A549 (cell line): ENCODE measurements at regions not wholly inside any gene's neighbourhood (a gene's known extent, or its start where the extent isn't known, plus 50 kb on each side); places are given as distances from the start of the nearest gene placed in this dataset.

Source experiments
- ATAC-seq, 2 experiments: fragments of 200-7000 bp in 1 of 2; fragments of >200 bp in 1 of 2; cut with Nextera tagmentation in 1 of 2; cut with Tn5 transposase in 1 of 2; 3 replicates each; pipeline versions ENCODE4 v1.8.0 to v1.9.1; 2018 to 2020; ENCODE audit warnings: mild to moderate bottlenecking in 1 of 2, moderate library complexity in 1 of 2
- CTCF ChIA-PET: fragments of 300-600 bp; sonication (Branson Sonifier 250); formaldehyde crosslinking; extraction: SDS; loops from one replicate; lab custom pipeline; 2021; ENCODE audit warnings: antibody characterized with exemption, inconsistent platforms; lab: Yijun Ruan, JAX
- POLR2A ChIA-PET: fragments of 350-600 bp; formaldehyde crosslinking; extraction: SDS; loops from one replicate; lab custom pipeline; 2021; ENCODE audit warnings: antibody characterized with exemption, inconsistent platforms; lab: Yijun Ruan, JAX
- DNase-seq, 2 experiments: peaks; one replicate each; pipeline versions ENCODE4 v3.0.0 to v3.0.0-alpha.2; 2011 to 2016; ENCODE audit warnings: low read depth in 1 of 2, low spot score in 1 of 2
- FAIRE-seq: peaks from 2 replicates; lab custom pipeline; 2011; peaks lifted over from hg19 to GRCh38; lab: Jason Lieb, UNC
- H3K27ac ChIP-seq, 2 experiments: fragments of >200 bp; sonication (Bioruptor Twin); formaldehyde crosslinking; 3 replicates each; pipeline ENCODE4 v1.5.1; 2016 to 2017
- H3K4me1 ChIP-seq: fragments of >200 bp; sonication (Bioruptor Twin); formaldehyde crosslinking; 3 replicates; pipeline ENCODE4 v1.6.1; 2016
- H3K4me2 ChIP-seq: fragments of >200 bp; sonication (Bioruptor Twin); formaldehyde crosslinking; 3 replicates; pipeline ENCODE4 v1.6.1; 2016
- H3K4me3 ChIP-seq: fragments of >200 bp; sonication (Bioruptor Twin); formaldehyde crosslinking; 3 replicates; pipeline ENCODE4 v1.5.1; 2016
- H3K9me3 ChIP-seq: fragments of >200 bp; sonication (Bioruptor Twin); formaldehyde crosslinking; 3 replicates; pipeline ENCODE4 v1.6.1; 2016
- BHLHE40 ChIP-seq: IDR thresholded peaks from 2 replicates; pipeline ENCODE4 v1.6.1; 2012; ENCODE audit warnings: low read depth, low read length, inconsistent platforms
- CHD2 ChIP-seq: fragments of 150-350 bp; IDR thresholded peaks from 2 replicates; pipeline ENCODE4 v1.6.1; 2014; ENCODE audit warnings: low read length; ENCODE audit not compliant: partially characterized antibody
- EHF ChIP-seq: fragments of 250-450 bp; sonication (Bioruptor Pico); IDR thresholded peaks from 2 replicates; pipeline ENCODE4 v1.5.0; 2020; ENCODE audit warnings: mild to moderate bottlenecking
- EHMT2 ChIP-seq: fragments of 200-600 bp; sonication (generic); IDR thresholded peaks from 2 replicates; pipeline ENCODE4 v1.6.1; 2016; ENCODE audit warnings: antibody characterized with exemption, low read depth, mild to moderate bottlenecking, moderate library complexity
- ESRRA ChIP-seq: fragments of 150-350 bp; IDR thresholded peaks from 2 replicates; pipeline ENCODE4 v1.6.1; 2014; ENCODE audit warnings: mild to moderate bottlenecking, low read length, borderline replicate concordance
- FOXS1 ChIP-seq: fragments of 250-450 bp; sonication (Bioruptor Pico); IDR thresholded peaks from 2 replicates; pipeline ENCODE4 v1.5.0; 2020; ENCODE audit warnings: mild to moderate bottlenecking, moderate library complexity
- GATA3 ChIP-seq: IDR thresholded peaks from 2 replicates; pipeline ENCODE4 v1.6.1; 2012; ENCODE audit warnings: borderline replicate concordance
- HDAC2 ChIP-seq: fragments of 200-600 bp; sonication (generic); IDR thresholded peaks from 2 replicates; pipeline ENCODE4 v1.6.1; 2016
- HOXB13 ChIP-seq: fragments of 250-450 bp; sonication (Bioruptor Pico); IDR thresholded peaks from 2 replicates; pipeline ENCODE4 v1.5.0; 2020; ENCODE audit warnings: low read depth, mild to moderate bottlenecking, moderate library complexity
- HOXB5 ChIP-seq: fragments of 250-450 bp; sonication (Bioruptor Pico); IDR thresholded peaks from 2 replicates; pipeline ENCODE4 v1.5.0; 2020; ENCODE audit warnings: mild to moderate bottlenecking, moderate library complexity
- KDM5A ChIP-seq: fragments of 200-600 bp; sonication (generic); IDR thresholded peaks from 2 replicates; pipeline ENCODE4 v1.6.1; 2016; ENCODE audit warnings: antibody characterized with exemption, mild to moderate bottlenecking
- MAZ ChIP-seq: fragments of 150-350 bp; IDR thresholded peaks from 2 replicates; pipeline ENCODE4 v1.6.1; 2014; ENCODE audit warnings: antibody characterized with exemption, low read depth, low read length, borderline replicate concordance
- MYC ChIP-seq: IDR thresholded peaks from 2 replicates; pipeline ENCODE4 v1.6.1; 2012; ENCODE audit warnings: mild to moderate bottlenecking, inconsistent platforms, low read length, improper control_type of control experiment, borderline replicate concordance
- NPAS2 ChIP-seq: fragments of 250-450 bp; sonication (Bioruptor Pico); IDR thresholded peaks from 2 replicates; pipeline ENCODE4 v1.8.0; 2022; ENCODE audit warnings: mild to moderate bottlenecking, moderate library complexity, borderline replicate concordance
- NR3C1 ChIP-seq: fragments of >200 bp; sonication (Bioruptor Twin); formaldehyde crosslinking; IDR thresholded peaks from 3 replicates; pipeline ENCODE4 v1.6.1; 2017
- PHF8 ChIP-seq: fragments of 200-600 bp; sonication (generic); IDR thresholded peaks from 2 replicates; pipeline ENCODE4 v1.6.1; 2016; ENCODE audit warnings: low read depth, mild to moderate bottlenecking, antibody characterized with exemption, moderate library complexity, borderline replicate concordance
- POLR2A ChIP-seq: IDR thresholded peaks from 2 replicates; pipeline ENCODE4 v1.6.1; 2012; ENCODE audit warnings: mild to moderate bottlenecking, low read length
- POLR2AphosphoS2 ChIP-seq: conservative IDR thresholded peaks from 2 replicates; pipeline ENCODE4 v1.6.1; 2012; ENCODE audit warnings: low read length, improper control_type of control experiment, inconsistent platforms
- RARB ChIP-seq: fragments of 250-450 bp; sonication (Bioruptor Pico); IDR thresholded peaks from 2 replicates; pipeline ENCODE4 v1.8.0; 2021; ENCODE audit warnings: mild to moderate bottlenecking, moderate library complexity
- RNF2 ChIP-seq: fragments of 200-600 bp; sonication (generic); IDR thresholded peaks from 2 replicates; pipeline ENCODE4 v1.6.1; 2016; ENCODE audit warnings: low read depth, mild to moderate bottlenecking, antibody characterized with exemption, moderate library complexity, borderline replicate concordance
- SMC3 ChIP-seq: fragments of >200 bp; sonication (Bioruptor Twin); formaldehyde crosslinking; IDR thresholded peaks from 3 replicates; pipeline ENCODE4 v1.6.1; 2018; ENCODE audit warnings: inconsistent platforms
- SREBF2 ChIP-seq: fragments of 450-650 bp; IDR thresholded peaks from 2 replicates; pipeline ENCODE4 v1.6.1; 2014; ENCODE audit warnings: mild to moderate bottlenecking, moderate library complexity
- TP53 ChIP-seq: fragments of 250-450 bp; sonication (Bioruptor Pico); IDR thresholded peaks from 2 replicates; pipeline ENCODE4 v1.5.0; 2021; ENCODE audit warnings: mild to moderate bottlenecking, moderate library complexity
- ZNF302 ChIP-seq: fragments of 250-450 bp; sonication (Bioruptor Pico); IDR thresholded peaks from 2 replicates; pipeline ENCODE4 v1.9.0; 2021; ENCODE audit warnings: inconsistent platforms, mild to moderate bottlenecking, moderate library complexity
- ZSCAN20 ChIP-seq: fragments of 250-450 bp; sonication (Bioruptor Pico); IDR thresholded peaks from 2 replicates; pipeline ENCODE4 v1.8.0; 2022; ENCODE audit warnings: mild to moderate bottlenecking, moderate library complexity
- WGBS: methylation state at CpG from one replicate; pipeline ENCODE4 v1.1.6; 2017; ENCODE audit errors: missing lambda C conversion rate; 5-methylcytosine and 5-hydroxymethylcytosine counted together
- TF ChIP-seq, protein P1 (sequence below): fragments of 150-350 bp; IDR thresholded peaks from 2 replicates; pipeline ENCODE4 v1.6.1; 2014; ENCODE audit warnings: low read depth, mild to moderate bottlenecking, low read length
- TF ChIP-seq, protein P2 (sequence below): IDR thresholded peaks from 2 replicates; pipeline ENCODE4 v1.6.1; 2012; ENCODE audit warnings: low read depth, borderline replicate concordance
- TF ChIP-seq, protein P3 (sequence below): fragments of >200 bp; sonication (Bioruptor Twin); formaldehyde crosslinking; IDR thresholded peaks from 2 replicates; pipeline ENCODE4 v1.6.1; 2016

DNA sequence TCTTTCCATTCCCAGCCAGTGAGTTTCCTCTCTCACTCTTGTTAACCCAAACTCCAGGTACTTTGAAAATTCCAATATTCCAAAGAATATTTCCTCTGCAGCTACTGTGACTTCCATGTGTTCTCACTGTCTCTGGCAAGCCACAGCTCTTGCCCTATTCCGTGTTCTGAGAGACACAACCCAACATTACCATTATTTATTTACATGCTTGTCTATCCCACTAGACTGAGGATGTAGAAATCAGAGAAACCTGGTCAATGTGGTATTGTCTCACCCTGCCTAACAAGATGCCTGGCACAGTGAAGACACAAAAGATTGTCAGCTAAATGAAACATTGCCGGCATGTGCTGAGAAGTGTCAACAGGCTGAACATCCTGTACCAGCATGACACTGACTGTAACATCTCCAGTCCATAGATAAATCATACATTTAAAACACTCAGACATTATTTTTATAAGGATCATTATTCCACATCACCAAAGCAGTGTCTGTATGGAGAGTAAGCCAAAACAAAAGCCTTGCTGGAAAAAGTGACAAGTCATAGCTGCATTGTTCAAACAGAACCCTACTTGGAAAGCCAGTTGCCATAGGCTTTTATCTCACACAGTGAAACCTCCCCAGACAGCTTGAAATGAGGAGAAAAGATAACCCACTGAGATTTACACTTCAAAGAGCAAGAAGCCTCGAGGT is 72.3 kb downstream of the SIPA1L2 start:
- H3K27ac ChIP-seq, result peak overlapping the region in 1 of 2 experiments; percentile 19; a peak in 1 of 6 replicates
- FAIRE-seq, result no peak
- peaks cover 31% of the 10 kb centered on the region for H3K4me1 ChIP-seq
- 70% methylated on average over 3 of the region's 3 CpGs for WGBS
- POLR2A ChIA-PET, result no interaction called here
- H3K4me3 ChIP-seq, result no peak overlapping the region
- peak in 1 of 2 experiments; percentile 21; a peak in 1 of 6 replicates for ATAC-seq
- CTCF ChIA-PET, result interaction anchor here (0.8 kb wide), 1 partner anchor 70 kb away, joined by 3 read pairs; no protein-coding TSS in a partner anchor
- TF ChIP-seq RNF2 (no peak), FOXS1 (CRISPR knock-in tag) (no peak), CHD2 (no peak), PHF8 (no peak), NPAS2 (CRISPR knock-in tag) (no peak), SREBF2 (no peak)
- TF ChIP-seq, protein P1, sequence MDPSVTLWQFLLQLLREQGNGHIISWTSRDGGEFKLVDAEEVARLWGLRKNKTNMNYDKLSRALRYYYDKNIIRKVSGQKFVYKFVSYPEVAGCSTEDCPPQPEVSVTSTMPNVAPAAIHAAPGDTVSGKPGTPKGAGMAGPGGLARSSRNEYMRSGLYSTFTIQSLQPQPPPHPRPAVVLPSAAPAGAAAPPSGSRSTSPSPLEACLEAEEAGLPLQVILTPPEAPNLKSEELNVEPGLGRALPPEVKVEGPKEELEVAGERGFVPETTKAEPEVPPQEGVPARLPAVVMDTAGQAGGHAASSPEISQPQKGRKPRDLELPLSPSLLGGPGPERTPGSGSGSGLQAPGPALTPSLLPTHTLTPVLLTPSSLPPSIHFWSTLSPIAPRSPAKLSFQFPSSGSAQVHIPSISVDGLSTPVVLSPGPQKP, result no peak
- TF ChIP-seq, all 56 proteins: peak for 0
- H3K4me2 ChIP-seq, result no peak overlapping the region
- no peak for DNase-seq
- no peaks in the 10 kb centered on the region for H3K9me3 ChIP-seq

DNA sequence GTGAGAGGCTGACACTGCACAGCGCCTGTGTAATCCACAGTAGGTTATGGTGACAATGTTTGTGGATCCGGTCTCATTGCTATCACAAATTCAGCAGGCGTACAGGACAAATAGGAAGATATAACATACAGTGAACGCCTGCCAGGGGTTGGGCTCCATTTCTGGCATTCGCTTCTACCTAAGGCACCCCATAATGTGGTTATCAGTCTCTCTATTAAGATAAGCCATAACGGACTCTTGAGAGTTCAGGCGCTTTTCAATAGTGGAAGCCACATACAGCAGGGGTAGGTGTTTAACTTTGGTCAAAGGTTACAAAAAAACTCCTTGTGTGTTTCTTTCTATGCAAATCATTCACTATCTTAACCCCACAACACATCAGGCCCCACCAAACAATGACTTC is 72.8 kb downstream of the SIPA1L2 start:
- Histone ChIP-seq H3K4me3 (no peak overlapping the region), H3K27ac (no peak overlapping the region; a peak in 1 of 6 replicates), H3K4me1 (peaks cover 31% of the 10 kb centered on the region), H3K4me2 (peak overlapping the region; percentile 43; the same call in 1 of the 3 replicates), H3K9me3 (no peaks in the 10 kb centered on the region)
- DNase-seq (no peak), FAIRE-seq (no peak), ATAC-seq (no peak; a peak in 1 of 6 replicates)
- TF ChIP-seq, protein P2, sequence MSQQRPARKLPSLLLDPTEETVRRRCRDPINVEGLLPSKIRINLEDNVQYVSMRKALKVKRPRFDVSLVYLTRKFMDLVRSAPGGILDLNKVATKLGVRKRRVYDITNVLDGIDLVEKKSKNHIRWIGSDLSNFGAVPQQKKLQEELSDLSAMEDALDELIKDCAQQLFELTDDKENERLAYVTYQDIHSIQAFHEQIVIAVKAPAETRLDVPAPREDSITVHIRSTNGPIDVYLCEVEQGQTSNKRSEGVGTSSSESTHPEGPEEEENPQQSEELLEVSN, result no peak
- no peak for TF ChIP-seq RARB (CRISPR knock-in tag)
- no peak for TF ChIP-seq POLR2A
- no peak for TF ChIP-seq EHMT2
- TF ChIP-seq HOXB5 (CRISPR knock-in tag), result no peak
- TF ChIP-seq SMC3, result no peak
- no peak for TF ChIP-seq GATA3
- no peak for TF ChIP-seq BHLHE40
- TF ChIP-seq, protein P3, sequence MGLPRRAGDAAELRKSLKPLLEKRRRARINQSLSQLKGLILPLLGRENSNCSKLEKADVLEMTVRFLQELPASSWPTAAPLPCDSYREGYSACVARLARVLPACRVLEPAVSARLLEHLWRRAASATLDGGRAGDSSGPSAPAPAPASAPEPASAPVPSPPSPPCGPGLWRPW, result no peak
- TF ChIP-seq MAZ, result no peak
- ChIA-PET CTCF (interaction anchor here (1.0 to 1.3 kb wide), 2 partner anchors 11 to 70 kb away, joined by 3 to 5 read pairs; no protein-coding TSS in a partner anchor), POLR2A (no interaction called here)
- WGBS, result 93% methylated on average over 7 of the region's 7 CpGs

DNA sequence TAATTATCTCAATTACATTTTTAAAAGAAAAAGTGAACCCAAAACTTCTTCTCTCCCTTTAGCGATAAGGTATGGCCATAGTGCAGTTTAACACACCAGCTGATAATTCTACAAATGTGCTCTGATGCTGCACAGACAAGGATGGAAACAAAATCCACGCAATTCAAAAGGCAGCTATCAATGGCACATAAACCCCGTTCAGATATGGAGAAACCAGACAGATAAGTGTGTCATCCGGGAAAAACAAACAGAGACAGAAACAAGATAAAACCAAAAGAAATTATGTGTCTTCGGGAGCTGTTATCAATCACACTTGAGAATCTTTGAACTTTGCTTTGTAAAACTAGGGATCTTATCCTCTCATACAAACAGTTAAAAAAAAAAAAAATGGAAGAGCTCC is 73.6 kb downstream of the SIPA1L2 start:
- TF ChIP-seq ZSCAN20 (CRISPR knock-in tag) (no peak), ZNF302 (CRISPR knock-in tag) (no peak), SREBF2 (no peak), HDAC2 (no peak), RNF2 (no peak), PHF8 (no peak), MYC (no peak), ESRRA (no peak), TP53 (CRISPR knock-in tag) (no peak), NR3C1 (no peak), KDM5A (no peak), EHMT2 (no peak), HOXB13 (no peak), EHF (no peak), POLR2AphosphoS2 (no peak), GATA3 (no peak)
- TF ChIP-seq, all 56 proteins: peak for 0
- H3K4me1 ChIP-seq, result peaks cover 31% of the 10 kb centered on the region
- CTCF ChIA-PET, result interaction anchor here (1.0 to 1.4 kb wide), 3 partner anchors 12 to 689 kb away, joined by 3 to 5 read pairs (median 3); no protein-coding TSS in a partner anchor
- WGBS, result 46% methylated on average over 5 of the region's 5 CpGs
- no peak overlapping the region for H3K4me3 ChIP-seq
- DNase-seq, result no peak
- FAIRE-seq, result no peak
- POLR2A ChIA-PET, result no interaction called here
- H3K4me2 ChIP-seq, result peak overlapping the region; percentile 43
- peak in 1 of 2 experiments; percentile 34; a peak in 2 of 6 replicates for ATAC-seq
- H3K9me3 ChIP-seq, result no peaks in the 10 kb centered on the region
- peak overlapping the region in 1 of 2 experiments; percentile 15; a peak in 1 of 6 replicates for H3K27ac ChIP-seq
